HL-60 (cell line): ENCODE measurements at regions not wholly inside any gene's neighbourhood (a gene's known extent, or its start where the extent isn't known, plus 50 kb on each side); places are given as distances from the start of the nearest gene placed in this dataset.

Experiments used
- DNase-seq, 2 experiments: peaks; one replicate each; pipeline ENCODE4 v3.0.0-alpha.2; 2010 to 2020; ENCODE audit warnings: low read depth in 1 of 2, low spot score in 1 of 2
- H3K27ac ChIP-seq: fragments of 250-450 bp; sonication (Bioruptor Pico); replicated peaks from 2 replicates; pipeline ENCODE4 v1.5.1; 2020; ENCODE audit warnings: mild to moderate bottlenecking, moderate library complexity
- H3K27me3 ChIP-seq: fragments of 250-450 bp; sonication (Bioruptor Pico); 2 replicates; pipeline ENCODE4 v1.5.1; 2021; ENCODE audit warnings: mild to moderate bottlenecking, moderate library complexity; ENCODE audit not compliant: insufficient read depth, poor library complexity, severe bottlenecking
- H3K4me3 ChIP-seq: replicated peaks from 2 replicates; pipeline ENCODE4 v1.5.1; 2011; ENCODE audit warnings: mild to moderate bottlenecking, control low read depth, low read length; ENCODE audit not compliant: insufficient read depth
- CTCF ChIP-seq: IDR thresholded peaks from one replicate; pipeline ENCODE4 v1.5.1; 2011; ENCODE audit warnings: low read length, control low read depth, inconsistent platforms; ENCODE audit not compliant: insufficient read depth
- GABPA ChIP-seq: IDR thresholded peaks from 2 replicates; pipeline ENCODE4 v1.6.1; 2012; ENCODE audit warnings: low read depth
- POLR2AphosphoS5 ChIP-seq: IDR thresholded peaks from 2 replicates; pipeline ENCODE4 v1.6.1; 2012; ENCODE audit warnings: low read depth
- REST ChIP-seq: IDR thresholded peaks from 2 replicates; pipeline ENCODE4 v1.6.1; 2012; ENCODE audit warnings: low read depth; ENCODE audit not compliant: insufficient replicate concordance
- SPI1 ChIP-seq: IDR thresholded peaks from 2 replicates; pipeline ENCODE4 v1.6.1; 2012; ENCODE audit warnings: low read depth, mild to moderate bottlenecking, borderline replicate concordance

GRCh38 chr1:73627723-73628122 is 570.3 kb downstream of the LRRIQ3 start:
- no peak for DNase-seq

GRCh38 chr1:73626326-73626725 is 571.6 kb downstream of the LRRIQ3 start:
- Histone ChIP-seq H3K27me3 (no peaks in the 10 kb centered on the region), H3K27ac (no peak overlapping the region), H3K4me3 (no peak overlapping the region)
- DNase-seq = no peak
- TF ChIP-seq REST = no peak
- no peak for TF ChIP-seq SPI1
- TF ChIP-seq CTCF = no peak
- no peak for TF ChIP-seq GABPA
- TF ChIP-seq POLR2AphosphoS5 = no peak

More at GRCh38 chr1:73627723-73628122, 570.3 kb downstream of the LRRIQ3 start:
- H3K27me3 ChIP-seq = no peaks in the 10 kb centered on the region
- H3K4me3 ChIP-seq = no peak overlapping the region
- no peak overlapping the region for H3K27ac ChIP-seq
- TF ChIP-seq GABPA (no peak), SPI1 (no peak), CTCF (no peak), POLR2AphosphoS5 (no peak), REST (no peak)

GRCh38 chr1:73623946-73624345 is 574.0 kb downstream of the LRRIQ3 start:
- Histone ChIP-seq H3K27me3 (no peaks in the 10 kb centered on the region), H3K27ac (no peak overlapping the region), H3K4me3 (no peak overlapping the region)
- TF ChIP-seq GABPA = no peak
- TF ChIP-seq REST = no peak
- TF ChIP-seq SPI1 = no peak
- no peak for TF ChIP-seq POLR2AphosphoS5
- TF ChIP-seq CTCF = no peak
- no peak for DNase-seq
